CD14-positive monocyte (primary cell): ENCODE measurements at regions not wholly inside any gene's neighbourhood (a gene's known extent, or its start where the extent isn't known, plus 50 kb on each side); places are given as distances from the start of the nearest gene placed in this dataset.

Source experiments
- DNase-seq, 3 donors: peaks; one replicate each; pipeline ENCODE4 v3.0.0-alpha.2; 2011 to 2022
- H2AFZ ChIP-seq: 2 replicates; pipeline ENCODE4 v1.6.0; 2012; ENCODE audit warnings: mild to moderate bottlenecking, low read depth, low read length, inconsistent platforms; ENCODE audit not compliant: insufficient read depth, poor library complexity, severe bottlenecking
- H3K27ac ChIP-seq, 2 donors: 1 replicate in 1 of 2; 2 replicates in 1 of 2; pipeline ENCODE4 v1.5.1; 2012 to 2013; ENCODE audit warnings: low read length in 2 of 2, control low read depth in 1 of 2, inconsistent platforms in 1 of 2, low read depth in 1 of 2, mild to moderate bottlenecking in 1 of 2
- H3K27me3 ChIP-seq, 2 donors: one replicate each; pipeline versions ENCODE4 v1.6.0 to v1.6.1; 2011 to 2013; ENCODE audit warnings: low read length in 2 of 2; ENCODE audit not compliant: control insufficient read depth in 2 of 2, insufficient read depth in 2 of 2
- H3K36me3 ChIP-seq, 2 donors: replicated peaks in 1 of 2; 1 replicate in 1 of 2; 2 replicates in 1 of 2; pipeline versions ENCODE4 v1.5.1 to v1.6.1; 2012 to 2013; ENCODE audit warnings: low read length in 2 of 2, control low read depth in 1 of 2, inconsistent platforms in 1 of 2, mild to moderate bottlenecking in 1 of 2; ENCODE audit not compliant: insufficient read depth in 2 of 2, control insufficient read depth in 1 of 2
- H3K4me1 ChIP-seq, 2 donors: 1 replicate in 1 of 2; 2 replicates in 1 of 2; pipeline versions ENCODE4 v1.5.1 to v1.6.1; 2012 to 2013; ENCODE audit warnings: low read length in 2 of 2, control low read depth in 1 of 2, inconsistent platforms in 1 of 2, mild to moderate bottlenecking in 1 of 2, moderate library complexity in 1 of 2; ENCODE audit not compliant: insufficient read depth in 2 of 2, control insufficient read depth in 1 of 2
- H3K4me2 ChIP-seq: replicated peaks from 2 replicates; pipeline ENCODE3; 2012; ENCODE audit warnings: low read length, moderate library complexity, mild to moderate bottlenecking; ENCODE audit not compliant: poor library complexity, severe bottlenecking; ENCODE audit errors: extremely low read depth
- H3K4me3 ChIP-seq, 3 experiments: fragments of 200-600 bp in 1 of 3; sonication (generic) in 1 of 3; replicated peaks in 1 of 3; 1 replicate in 2 of 3; 2 replicates in 1 of 3; pipeline ENCODE4 v1.5.1; 2011 to 2013; ENCODE audit warnings: low read length in 3 of 3, mild to moderate bottlenecking in 3 of 3, control low read depth in 2 of 3, low read depth in 2 of 3, inconsistent platforms in 1 of 3, moderate library complexity in 1 of 3
- H3K79me2 ChIP-seq: 2 replicates; pipeline ENCODE4 v1.6.0; 2012; ENCODE audit warnings: mild to moderate bottlenecking, control low read depth, inconsistent platforms, low read length, moderate library complexity; ENCODE audit not compliant: insufficient read depth
- H3K9ac ChIP-seq: 2 replicates; pipeline ENCODE4 v1.6.0; 2017; ENCODE audit warnings: low read length, mild to moderate bottlenecking; ENCODE audit not compliant: insufficient read depth, poor library complexity, severe bottlenecking
- H3K9me3 ChIP-seq, 2 donors: replicated peaks in 1 of 2; 1 replicate in 1 of 2; 2 replicates in 1 of 2; pipeline versions ENCODE4 v1.5.1 to v1.6.1; 2012 to 2013; ENCODE audit warnings: low read length in 2 of 2, control low read depth in 1 of 2; ENCODE audit not compliant: control insufficient read depth in 1 of 2, insufficient read depth in 1 of 2
- H4K20me1 ChIP-seq: 2 replicates; pipeline ENCODE4 v1.6.0; 2012; ENCODE audit warnings: mild to moderate bottlenecking, low read length, control low read depth, moderate library complexity; ENCODE audit not compliant: insufficient read depth
- H3K27ac Mint-ChIP-seq, 7 donors: one replicate each; pipeline ENCODE4 v1.8.0; 2020; ENCODE audit warnings: mild to moderate bottlenecking in 7 of 7, mixed read lengths in 7 of 7, moderate library complexity in 6 of 7, inconsistent platforms in 2 of 7
- H3K27me3 Mint-ChIP-seq, 3 donors: one replicate each; pipeline ENCODE4 v1.8.0; 2021 to 2022; ENCODE audit warnings: low read depth in 3 of 3, mild to moderate bottlenecking in 3 of 3, mixed read lengths in 3 of 3, moderate library complexity in 3 of 3, inconsistent platforms in 1 of 3
- H3K36me3 Mint-ChIP-seq, 2 donors: one replicate each; pipeline ENCODE4 v1.8.0; 2020; ENCODE audit warnings: mixed read lengths in 2 of 2, inconsistent platforms in 1 of 2, mild to moderate bottlenecking in 1 of 2
- H3K4me1 Mint-ChIP-seq: one replicate; pipeline ENCODE4 v1.8.0; 2020; ENCODE audit warnings: mild to moderate bottlenecking, mixed read lengths
- H3K4me3 Mint-ChIP-seq, 2 donors: one replicate each; pipeline ENCODE4 v1.8.0; 2020; ENCODE audit warnings: mild to moderate bottlenecking in 2 of 2, mixed read lengths in 2 of 2, moderate library complexity in 1 of 2
- H3K9me3 Mint-ChIP-seq, 7 donors: one replicate each; pipeline ENCODE4 v1.8.0; 2020 to 2022; ENCODE audit warnings: mixed read lengths in 7 of 7, mild to moderate bottlenecking in 6 of 7, moderate library complexity in 6 of 7, inconsistent platforms in 2 of 7
- WGBS: methylation state at CpG from one replicate; pipeline ENCODE4 v1.1.5; 2013; ENCODE audit warnings: missing lambda C conversion rate; ENCODE audit not compliant: insufficient coverage; 5-methylcytosine and 5-hydroxymethylcytosine counted together
- intact Hi-C, 2 donors: fragments of 100-400 bp; cut with micrococcal nuclease; formaldehyde crosslinking; loops; one replicate each; pipeline versions ENCODE4 v1.15.0 to v1.15.1; 2023
- TF ChIP-seq, protein P1 (sequence below): fragments of 200-600 bp; IDR thresholded peaks from one replicate; pipeline ENCODE4 v1.8.0; 2022; ENCODE audit warnings: antibody characterized with exemption, mild to moderate bottlenecking

DNA sequence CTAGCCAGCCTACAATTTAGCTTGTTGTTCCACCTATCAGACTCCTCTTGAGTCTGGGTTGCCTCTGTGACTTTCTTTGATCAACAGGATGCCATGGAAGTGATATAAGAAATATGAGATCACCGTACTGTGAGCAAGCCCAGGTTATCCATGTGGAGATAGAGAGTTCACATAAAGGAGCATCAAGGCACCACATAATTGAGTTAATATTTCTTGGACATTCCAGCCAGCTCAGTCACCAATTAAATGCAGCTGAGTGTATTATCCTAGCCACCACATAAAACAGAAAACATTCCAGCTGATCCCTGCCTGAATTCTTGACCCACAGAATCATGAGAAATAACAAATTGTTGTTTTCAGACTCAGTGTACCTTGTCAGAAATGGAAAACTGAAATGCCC, 253.6 kb downstream of the PPP1R2C start:
- no peak overlapping the region for H3K4me3 Mint-ChIP-seq
- no peaks in the 10 kb centered on the region for H3K27me3 ChIP-seq
- no peak overlapping the region for H3K27ac Mint-ChIP-seq
- H3K36me3 ChIP-seq: no peaks in the 10 kb centered on the region
- no peak overlapping the region for H3K4me2 ChIP-seq
- DNase-seq: no peak
- H3K27me3 Mint-ChIP-seq: peaks cover 0 to 2% (median 0%) of the 10 kb centered on the region in 3 donors
- peaks cover 0 to 2% (median 0%) of the 10 kb centered on the region in 7 donors for H3K9me3 Mint-ChIP-seq
- WGBS: no CpG with 5 or more reads among the region's 1 CpG
- no peaks in the 10 kb centered on the region for H3K4me1 ChIP-seq
- H3K9ac ChIP-seq: no peak overlapping the region
- H3K79me2 ChIP-seq: no peaks in the 10 kb centered on the region
- no peaks in the 10 kb centered on the region for H3K36me3 Mint-ChIP-seq
- H2AFZ ChIP-seq: no peak overlapping the region
- intact Hi-C loops: no loop called here
- TF ChIP-seq, protein P1, sequence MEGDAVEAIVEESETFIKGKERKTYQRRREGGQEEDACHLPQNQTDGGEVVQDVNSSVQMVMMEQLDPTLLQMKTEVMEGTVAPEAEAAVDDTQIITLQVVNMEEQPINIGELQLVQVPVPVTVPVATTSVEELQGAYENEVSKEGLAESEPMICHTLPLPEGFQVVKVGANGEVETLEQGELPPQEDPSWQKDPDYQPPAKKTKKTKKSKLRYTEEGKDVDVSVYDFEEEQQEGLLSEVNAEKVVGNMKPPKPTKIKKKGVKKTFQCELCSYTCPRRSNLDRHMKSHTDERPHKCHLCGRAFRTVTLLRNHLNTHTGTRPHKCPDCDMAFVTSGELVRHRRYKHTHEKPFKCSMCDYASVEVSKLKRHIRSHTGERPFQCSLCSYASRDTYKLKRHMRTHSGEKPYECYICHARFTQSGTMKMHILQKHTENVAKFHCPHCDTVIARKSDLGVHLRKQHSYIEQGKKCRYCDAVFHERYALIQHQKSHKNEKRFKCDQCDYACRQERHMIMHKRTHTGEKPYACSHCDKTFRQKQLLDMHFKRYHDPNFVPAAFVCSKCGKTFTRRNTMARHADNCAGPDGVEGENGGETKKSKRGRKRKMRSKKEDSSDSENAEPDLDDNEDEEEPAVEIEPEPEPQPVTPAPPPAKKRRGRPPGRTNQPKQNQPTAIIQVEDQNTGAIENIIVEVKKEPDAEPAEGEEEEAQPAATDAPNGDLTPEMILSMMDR: no peak
- H4K20me1 ChIP-seq: no peaks in the 10 kb centered on the region
- H3K9me3 ChIP-seq: no peaks in the 10 kb centered on the region
- no peaks in the 10 kb centered on the region for H3K4me1 Mint-ChIP-seq
- no peak overlapping the region for H3K27ac ChIP-seq
- H3K4me3 ChIP-seq: no peak overlapping the region

DNA sequence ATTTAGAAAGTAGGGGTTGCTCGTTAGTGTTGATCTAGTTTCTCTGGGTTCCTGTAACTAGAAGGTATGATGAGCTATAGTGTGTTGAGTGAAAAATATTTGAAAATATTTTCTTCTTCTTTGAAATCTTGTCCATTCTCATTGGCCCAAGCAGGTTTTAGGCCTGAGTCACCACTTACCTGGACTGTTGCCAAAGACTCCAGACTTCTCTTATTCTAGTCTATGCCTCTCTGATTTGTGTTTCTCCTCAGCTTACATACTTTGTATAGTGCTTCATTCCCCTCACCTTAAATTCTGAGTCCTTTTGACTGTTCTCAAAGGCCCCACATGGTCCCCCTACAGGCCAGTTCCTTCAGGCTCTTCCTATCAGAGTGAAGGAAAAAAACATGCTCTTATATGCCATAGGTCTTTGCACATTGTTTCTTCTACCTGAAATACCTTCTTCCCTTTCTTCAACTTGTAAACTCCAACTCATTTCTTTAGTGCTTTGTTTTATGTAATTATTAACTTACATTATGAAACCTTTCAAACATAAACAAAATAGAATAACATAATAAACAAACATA, 258.2 kb downstream of the PPP1R2C start:
- no peak for DNase-seq
- WGBS: no CpG with 5 or more reads among the region's 1 CpG
- no peaks in the 10 kb centered on the region for H3K36me3 Mint-ChIP-seq
- H3K9me3 Mint-ChIP-seq: peaks cover 0 to 3% (median 0%) of the 10 kb centered on the region in 7 donors
- Histone ChIP-seq H3K4me1 (no peaks in the 10 kb centered on the region), H3K4me2 (no peak overlapping the region), H3K4me3 (no peak overlapping the region), H3K9ac (no peak overlapping the region), H3K27ac (no peak overlapping the region), H2AFZ (no peak overlapping the region), H3K9me3 (no peaks in the 10 kb centered on the region), H3K79me2 (no peaks in the 10 kb centered on the region), H4K20me1 (no peaks in the 10 kb centered on the region), H3K36me3 (no peaks in the 10 kb centered on the region), H3K27me3 (no peaks in the 10 kb centered on the region)
- peak overlapping the region in 1 of 7 donors; percentile 63 for H3K27ac Mint-ChIP-seq
- intact Hi-C loops: no loop called here
- H3K4me3 Mint-ChIP-seq: no peak overlapping the region
- peaks cover 0 to 3% (median 2%) of the 10 kb centered on the region in 3 donors for H3K27me3 Mint-ChIP-seq
- TF ChIP-seq, protein P1: no peak
- H3K4me1 Mint-ChIP-seq: no peaks in the 10 kb centered on the region
